GM13976 (cell line): ENCODE measurements at regions not wholly inside any gene's neighbourhood (a gene's known extent, or its start where the extent isn't known, plus 50 kb on each side); places are given as distances from the start of the nearest gene placed in this dataset.

Experiments
- DNase-seq: peaks from one replicate; pipeline ENCODE4 v3.0.0; 2012; ENCODE audit warnings: low spot score
- in situ Hi-C: fragments of 300-500 bp; cut with MboI; formaldehyde crosslinking; loops from one replicate; pipeline ENCODE4 v1.12.0; 2022; ENCODE audit warnings: low sequenced_read_pairs, mixed read lengths, inconsistent platforms; ENCODE audit not compliant: unreplicated experiment
- TF ChIP-seq, protein P1 (sequence below): IDR thresholded peaks from 2 replicates; pipeline ENCODE4 v1.5.1; 2012; ENCODE audit warnings: borderline replicate concordance, mild to moderate bottlenecking; ENCODE audit not compliant: insufficient read depth; ENCODE audit errors: extremely low read depth, missing control alignments, control extremely low read depth

- DNase-seq = no peak
- in situ Hi-C loops = no loop called here
- TF ChIP-seq, protein P1, sequence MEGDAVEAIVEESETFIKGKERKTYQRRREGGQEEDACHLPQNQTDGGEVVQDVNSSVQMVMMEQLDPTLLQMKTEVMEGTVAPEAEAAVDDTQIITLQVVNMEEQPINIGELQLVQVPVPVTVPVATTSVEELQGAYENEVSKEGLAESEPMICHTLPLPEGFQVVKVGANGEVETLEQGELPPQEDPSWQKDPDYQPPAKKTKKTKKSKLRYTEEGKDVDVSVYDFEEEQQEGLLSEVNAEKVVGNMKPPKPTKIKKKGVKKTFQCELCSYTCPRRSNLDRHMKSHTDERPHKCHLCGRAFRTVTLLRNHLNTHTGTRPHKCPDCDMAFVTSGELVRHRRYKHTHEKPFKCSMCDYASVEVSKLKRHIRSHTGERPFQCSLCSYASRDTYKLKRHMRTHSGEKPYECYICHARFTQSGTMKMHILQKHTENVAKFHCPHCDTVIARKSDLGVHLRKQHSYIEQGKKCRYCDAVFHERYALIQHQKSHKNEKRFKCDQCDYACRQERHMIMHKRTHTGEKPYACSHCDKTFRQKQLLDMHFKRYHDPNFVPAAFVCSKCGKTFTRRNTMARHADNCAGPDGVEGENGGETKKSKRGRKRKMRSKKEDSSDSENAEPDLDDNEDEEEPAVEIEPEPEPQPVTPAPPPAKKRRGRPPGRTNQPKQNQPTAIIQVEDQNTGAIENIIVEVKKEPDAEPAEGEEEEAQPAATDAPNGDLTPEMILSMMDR = no peak
Measured at GRCh38 chr2:118586312-118586711, 261.1 kb downstream of the EN1 start.

DNA sequence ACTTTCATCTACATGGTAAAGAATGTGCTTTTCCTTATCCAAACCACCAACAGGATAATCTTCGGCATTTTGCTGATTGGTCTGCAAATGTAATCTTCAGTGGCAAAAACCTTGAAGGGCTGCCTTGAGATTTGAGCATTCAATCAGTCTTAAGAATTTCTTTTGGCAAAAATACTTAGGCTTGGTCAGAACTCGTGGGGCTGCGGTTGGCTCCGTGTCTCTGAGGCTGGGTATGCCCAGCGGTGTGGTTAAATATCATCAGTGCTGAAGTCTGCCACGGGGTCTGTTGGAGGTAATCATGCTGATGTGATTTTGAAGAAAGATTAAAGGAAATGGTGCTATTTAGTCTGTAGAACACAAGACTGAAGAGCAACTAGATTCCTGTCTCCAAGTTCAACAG, 262.6 kb downstream of the EN1 start:
- in situ Hi-C loops = no loop called here
- TF ChIP-seq, protein P1 = no peak
- DNase-seq = no peak

DNA sequence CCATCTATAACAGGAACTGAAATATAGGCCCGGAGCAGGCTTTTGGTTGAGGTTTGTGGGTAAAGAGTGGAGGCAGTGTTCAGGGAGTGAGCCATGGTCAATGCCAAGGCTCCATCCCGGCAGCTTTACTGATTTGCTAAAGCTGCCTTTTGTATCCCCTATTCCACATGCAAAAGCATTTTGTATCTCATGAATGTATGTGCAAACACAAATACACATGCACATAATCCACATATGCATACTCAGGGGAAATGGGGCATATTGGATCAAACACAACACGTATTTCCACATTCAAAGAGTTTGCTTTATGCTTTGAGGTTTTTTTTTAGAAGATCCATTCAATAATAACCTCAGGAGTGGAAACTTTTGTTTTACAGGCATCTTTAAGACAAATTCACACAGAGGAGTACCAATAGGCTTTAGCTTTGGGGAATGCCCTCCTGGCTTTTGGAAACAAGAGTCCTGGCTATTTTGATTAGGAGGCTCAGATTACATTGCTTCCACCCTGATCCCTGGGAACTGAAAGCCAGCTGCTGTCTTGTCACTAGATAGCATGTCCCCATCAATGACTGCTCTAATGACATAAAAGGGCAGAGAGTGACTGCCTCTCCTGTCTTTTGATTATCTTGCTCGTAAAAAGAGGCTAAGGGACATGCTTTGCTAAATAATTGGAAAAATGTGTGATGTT, 263.2 kb downstream of the EN1 start:
- in situ Hi-C loops = no loop called here
- TF ChIP-seq, protein P1 = no peak
- no peak for DNase-seq

DNA sequence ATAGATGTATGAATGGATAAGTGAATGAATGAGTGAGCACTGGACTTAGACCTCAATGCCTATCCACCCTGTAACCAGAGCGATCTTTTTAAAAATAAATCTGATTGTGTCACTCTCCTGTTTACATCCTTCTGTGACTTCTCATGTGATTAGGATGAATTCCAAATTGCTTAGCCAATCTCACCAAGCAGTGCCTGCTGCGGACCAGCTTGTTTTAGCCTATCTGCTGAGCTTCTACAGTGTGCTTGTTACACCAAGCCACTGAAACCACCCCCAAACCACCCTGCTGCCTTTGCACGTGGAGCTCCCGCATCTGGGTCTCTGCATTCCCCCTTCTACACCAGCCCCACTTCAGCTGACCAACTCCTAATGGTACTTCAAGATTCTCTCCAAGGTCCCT, 265.4 kb downstream of the EN1 start:
- in situ Hi-C loops = no loop called here
- DNase-seq = no peak

DNA sequence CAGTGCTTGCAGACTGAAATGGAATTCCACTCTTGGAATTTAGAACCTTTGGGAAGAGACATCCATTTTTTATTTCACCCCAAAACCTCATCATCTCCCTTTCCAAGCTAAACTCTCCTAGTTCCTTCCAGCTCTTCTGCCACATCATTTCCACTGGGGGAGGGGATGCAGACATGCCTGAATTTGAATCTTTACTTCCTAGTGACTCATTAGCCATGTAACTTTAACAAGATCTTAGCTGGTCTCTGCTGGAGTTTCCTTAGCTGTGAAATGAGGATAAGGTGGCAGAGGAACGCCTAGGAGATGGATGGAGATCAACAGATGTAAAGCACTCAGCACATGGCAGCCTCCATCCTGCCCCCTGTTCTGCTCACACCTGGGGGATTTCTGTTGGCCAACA, 266.8 kb downstream of the EN1 start:
- in situ Hi-C loops = no loop called here
- TF ChIP-seq, protein P1 = no peak
- no peak for DNase-seq

More for the DNA sequence above, 265.4 kb downstream of the EN1 start:
- TF ChIP-seq, protein P1 = no peak

DNA sequence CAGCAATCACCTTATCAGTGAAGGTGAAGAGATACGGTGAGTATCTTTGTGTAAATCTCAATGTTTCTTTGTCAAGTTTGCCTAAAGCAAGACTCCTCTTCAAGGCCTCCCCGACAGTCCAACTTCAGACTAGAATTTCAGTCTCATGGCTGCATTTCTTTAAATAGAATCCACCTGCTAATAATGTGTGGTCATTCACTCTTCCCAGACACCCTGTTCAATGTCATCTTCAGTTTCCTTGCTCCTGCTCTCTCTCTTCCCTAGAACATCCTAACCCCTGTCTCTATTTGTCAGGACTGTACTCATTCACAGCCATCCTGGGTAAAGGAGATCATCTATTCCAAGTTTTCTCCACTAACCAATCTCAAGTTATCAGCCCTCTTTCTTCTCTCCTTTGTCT, 267.3 kb downstream of the EN1 start:
- DNase-seq = no peak
- TF ChIP-seq, protein P1 = no peak
- in situ Hi-C loops = no loop called here
